HG02938 (cell line): ENCODE measurements at regions not wholly inside any gene's neighbourhood (a gene's known extent, or its start where the extent isn't known, plus 50 kb on each side); places are given as distances from the start of the nearest gene placed in this dataset.
"Not testable (repeated sequence)": the region's sequence is repeated elsewhere in the genome, so short reads cannot be mapped to it uniquely, and the experiment has no call there.

Experiments used
- ATAC-seq: cut with Tn5 transposase; IDR thresholded peaks from one replicate; pipeline ENCODE4 v1.9.1; 2021; ENCODE audit warnings: mild to moderate bottlenecking, moderate library complexity; ENCODE audit not compliant: unreplicated experiment

- ATAC-seq, result no peak
These were observed 724.6 kb upstream of the NRP1 start for GRCh38 chr10:34058845-34059614.

DNA sequence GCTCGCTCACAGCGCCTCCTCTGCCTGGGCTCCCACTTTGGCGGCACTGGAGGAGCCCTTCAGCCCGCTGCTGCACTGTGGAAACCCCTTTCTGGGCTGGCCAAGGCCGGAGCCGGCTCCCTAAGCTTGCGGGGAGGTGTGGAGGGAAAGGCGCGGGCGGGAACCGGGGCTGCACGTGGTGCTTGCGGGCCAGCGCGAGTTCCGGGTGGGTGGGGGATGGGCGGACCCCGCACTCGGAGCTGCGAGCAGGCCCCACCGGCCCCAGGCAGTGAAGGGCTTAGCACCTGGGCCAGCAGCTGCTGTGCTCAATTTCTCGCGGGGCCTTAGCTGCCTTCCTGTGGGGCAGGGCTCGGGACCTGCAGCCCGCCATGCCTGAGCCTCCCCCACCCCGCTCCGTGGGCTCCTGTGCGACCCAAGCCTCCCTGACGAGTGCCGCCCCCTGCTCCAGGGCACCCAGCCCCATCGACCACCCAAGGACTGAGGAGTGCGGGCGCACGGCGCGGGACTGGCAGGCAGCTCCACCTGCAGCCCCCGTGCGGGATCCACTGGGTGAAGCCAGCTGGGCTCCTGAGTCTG, 721.0 kb upstream of the NRP1 start:
- ATAC-seq, result not testable (repeated sequence)

GRCh38 chr10:34049887-34050286, 715.4 kb upstream of the NRP1 start:
- ATAC-seq, result no peak

- ATAC-seq, result no peak
These were observed 715.0 kb upstream of the NRP1 start for GRCh38 chr10:34049469-34049868.

DNA sequence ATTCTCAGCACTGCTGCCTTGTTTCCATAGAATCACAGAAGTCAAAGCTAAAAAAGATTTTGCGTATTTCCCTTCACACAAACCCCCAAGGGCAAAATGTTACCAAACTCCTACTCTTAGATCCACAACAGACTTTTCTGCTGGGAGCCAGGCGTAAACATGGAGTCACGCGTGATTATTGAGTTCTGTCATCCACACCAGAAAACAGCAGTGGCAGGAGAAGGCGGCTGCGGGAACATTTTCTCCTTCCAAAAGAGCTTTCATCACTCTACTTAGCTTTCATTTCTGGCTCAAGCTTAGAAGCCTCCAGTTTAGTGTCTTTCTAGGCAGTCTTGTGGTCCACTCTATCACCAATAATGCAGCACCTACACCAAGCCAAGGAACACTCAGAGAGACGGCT, 712.9 kb upstream of the NRP1 start:
- ATAC-seq, result no peak

- no peak for ATAC-seq
These were observed 712.1 kb upstream of the NRP1 start for GRCh38 chr10:34046506-34047034.

- ATAC-seq, result no peak
These were observed 711.2 kb upstream of the NRP1 start for GRCh38 chr10:34045571-34046190.

- no peak for ATAC-seq
These were observed 707.4 kb upstream of the NRP1 start for GRCh38 chr10:34041871-34042270.

DNA sequence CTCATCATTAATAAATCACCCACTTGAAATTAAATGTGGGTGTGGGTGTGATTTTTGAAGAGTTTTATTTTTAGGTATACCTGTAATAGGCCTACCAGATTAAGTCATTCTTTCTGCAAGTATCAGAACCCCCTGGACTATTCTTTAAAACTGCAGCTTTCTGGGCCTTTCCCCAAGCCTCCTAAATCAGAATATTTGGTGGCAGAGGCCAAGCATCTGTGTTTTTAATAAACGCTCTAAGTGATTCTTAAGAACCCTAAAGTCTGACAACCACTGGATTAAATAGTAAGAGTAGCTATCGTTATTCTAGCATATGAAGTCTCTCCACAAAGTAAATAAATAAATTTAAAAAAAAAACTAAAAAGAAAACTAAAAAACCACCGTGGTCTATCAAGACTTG, 703.0 kb upstream of the NRP1 start:
- no peak for ATAC-seq

DNA sequence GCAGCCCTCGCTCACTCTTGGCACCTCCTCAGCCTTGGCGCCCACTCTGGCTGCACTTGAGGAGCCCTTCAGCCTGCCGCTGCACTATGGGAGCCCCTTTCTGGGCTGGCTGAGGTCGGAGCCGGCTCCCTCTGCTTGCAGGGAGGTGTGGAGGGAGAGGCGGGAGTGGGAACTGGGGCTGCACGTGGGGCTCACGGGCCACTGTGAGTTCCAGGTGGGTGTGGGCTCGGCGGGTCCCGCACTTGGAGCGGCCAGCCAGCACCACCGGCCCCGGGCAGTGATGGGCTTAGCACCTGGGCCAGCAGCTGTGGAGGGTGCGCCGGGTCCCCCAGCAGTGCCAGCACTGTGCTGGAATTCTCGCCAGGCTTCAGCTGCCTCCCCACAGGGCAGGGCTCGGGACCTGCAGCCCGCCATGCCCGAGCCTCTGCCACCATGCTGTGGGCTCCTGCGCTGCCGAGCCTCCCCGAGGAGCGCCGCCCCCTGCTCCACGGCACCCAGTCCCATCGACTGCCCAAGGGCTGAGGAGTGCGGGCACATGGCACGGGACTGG, 700.8 kb upstream of the NRP1 start:
- not testable (repeated sequence) for ATAC-seq

- no peak for ATAC-seq
These were observed 698.6 kb upstream of the NRP1 start for GRCh38 chr10:34033078-34033477.

GRCh38 chr10:34032564-34032963, 698.1 kb upstream of the NRP1 start:
- no peak for ATAC-seq

DNA sequence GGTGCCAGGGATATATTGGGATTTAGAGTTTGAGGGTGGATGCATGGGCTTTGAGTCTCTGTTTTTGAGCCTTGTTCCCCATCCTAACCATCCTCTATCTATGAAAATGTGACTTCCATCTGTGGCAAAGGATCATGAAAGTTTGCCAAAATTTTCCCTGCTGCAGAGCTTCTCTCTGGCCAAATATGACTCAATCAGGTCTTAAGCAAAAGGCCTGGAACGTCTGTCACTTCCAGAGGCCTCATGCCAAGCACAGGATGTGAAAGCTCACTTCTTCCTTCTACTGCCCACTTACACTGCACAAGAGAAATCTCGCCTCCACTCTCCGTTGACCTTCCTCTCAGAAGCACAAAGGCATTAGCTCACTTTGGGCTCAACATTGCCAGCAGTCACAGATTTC, 696.9 kb upstream of the NRP1 start:
- no peak for ATAC-seq

- ATAC-seq, result no peak
These were observed 695.0 kb upstream of the NRP1 start for GRCh38 chr10:34029455-34029854.

GRCh38 chr10:34028936-34029335, 694.5 kb upstream of the NRP1 start:
- ATAC-seq, result no peak

DNA sequence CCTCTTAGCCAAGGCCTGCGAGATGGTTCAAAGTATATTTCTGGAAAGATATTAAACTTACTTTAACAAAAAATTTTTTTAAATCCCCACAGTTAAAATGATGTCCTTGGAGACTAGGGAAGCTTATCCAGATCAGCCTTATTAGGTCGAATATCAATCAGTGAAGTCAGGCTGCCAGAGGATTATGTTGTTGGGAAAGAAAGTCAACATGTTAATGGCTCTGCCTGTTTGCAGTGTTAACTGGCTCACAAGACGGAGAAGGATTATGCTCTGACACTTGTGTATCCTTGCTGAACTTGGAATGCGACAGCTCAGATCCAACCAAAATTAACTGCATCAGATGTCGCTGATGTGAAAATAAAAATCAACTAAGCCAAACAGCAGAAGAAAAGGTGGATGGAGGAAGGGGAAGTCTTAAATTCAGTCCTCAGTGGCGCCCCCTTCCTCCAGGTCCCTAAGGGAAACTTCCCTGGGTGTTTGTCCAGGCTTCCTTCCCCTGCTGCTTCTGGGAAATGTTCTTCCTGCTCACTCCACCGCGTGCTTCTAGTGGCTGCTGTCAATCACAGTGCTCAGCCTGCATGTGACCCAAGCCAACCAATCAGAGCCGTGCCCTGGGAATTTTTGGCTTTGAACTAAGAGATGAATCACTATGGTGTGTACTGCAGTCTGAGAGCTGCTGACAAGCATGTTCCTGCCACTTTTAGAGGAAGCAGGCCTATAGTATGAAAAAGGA, 690.4 kb upstream of the NRP1 start:
- no peak for ATAC-seq

- no peak for ATAC-seq
These were observed 689.8 kb upstream of the NRP1 start for GRCh38 chr10:34024282-34024681.

DNA sequence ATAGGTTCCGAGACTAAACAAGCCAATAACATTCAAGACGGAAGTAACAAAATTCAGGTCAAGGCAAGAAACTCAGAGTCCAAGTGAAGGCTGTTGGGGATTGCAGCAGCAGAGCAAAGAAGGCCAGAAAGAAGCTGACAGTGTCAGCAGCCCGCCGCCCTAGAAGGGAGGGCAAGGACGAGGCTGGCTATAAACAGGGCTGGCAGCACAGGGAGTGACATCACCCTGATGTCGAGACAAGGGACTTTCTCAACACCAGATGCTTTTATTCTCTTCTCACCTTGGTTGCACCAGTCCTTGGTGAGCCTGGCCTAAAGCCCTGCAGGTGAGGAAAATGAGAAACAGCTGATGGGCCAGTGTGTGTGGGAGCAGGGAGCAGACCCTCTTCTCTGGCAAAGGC, 687.7 kb upstream of the NRP1 start:
- no peak for ATAC-seq

DNA sequence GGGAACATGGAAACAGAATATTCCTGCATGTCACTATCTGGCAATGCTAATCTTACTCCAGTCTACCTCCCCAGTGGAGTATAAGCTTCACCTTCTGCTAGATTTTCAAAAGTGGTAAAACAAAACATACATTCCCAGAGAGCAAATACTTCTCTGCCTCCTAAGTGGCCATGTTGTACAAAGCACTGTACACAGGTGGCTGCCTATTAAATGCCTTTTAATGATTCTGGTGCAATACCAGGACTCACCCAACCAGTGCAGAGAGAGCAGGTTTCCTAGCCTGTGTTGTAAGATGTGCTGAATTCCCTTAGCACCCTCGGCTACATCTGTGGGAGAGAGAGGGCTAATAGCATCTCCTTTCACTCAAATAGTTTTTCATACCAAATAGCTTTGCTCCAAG, 684.3 kb upstream of the NRP1 start:
- ATAC-seq, result no peak

DNA sequence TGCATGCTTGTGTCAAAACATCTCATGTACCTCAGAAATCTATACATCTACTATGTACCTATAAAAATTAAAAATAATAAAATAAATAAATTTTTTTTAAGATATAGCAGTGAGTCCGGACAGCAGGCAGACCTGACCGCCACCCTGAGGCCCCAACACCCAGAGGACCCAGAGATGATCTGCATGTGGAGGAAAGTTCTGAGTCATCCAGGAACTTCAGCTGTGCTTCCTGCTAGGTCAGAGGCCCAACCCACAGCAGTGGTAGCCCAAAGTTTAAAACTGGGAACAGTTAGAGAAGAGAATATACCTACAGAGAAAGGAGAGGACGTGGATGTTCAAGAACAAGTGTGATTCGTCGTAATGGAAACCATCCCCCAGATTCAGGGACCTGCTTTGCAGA, 683.7 kb upstream of the NRP1 start:
- ATAC-seq, result no peak

GRCh38 chr10:34017281-34017680, 682.8 kb upstream of the NRP1 start:
- no peak for ATAC-seq
